Activated CD4-positive, alpha-beta T cell treated with anti-CD3 and anti-CD28 coated beads, Interleukin-2, amount 10 ng/mL, durations not matched to agents 24 days and 14 days (primary cell): ENCODE measurements at regions not wholly inside any gene's neighbourhood (a gene's known extent, or its start where the extent isn't known, plus 50 kb on each side); places are given as distances from the start of the nearest gene placed in this dataset.

ENCODE experiments used
- DNase-seq: peaks from one replicate; pipeline ENCODE4 v3.0.0; 2022
- H3K27ac Mint-ChIP-seq: one replicate; pipeline ENCODE4 v1.8.0; 2022; ENCODE audit warnings: mild to moderate bottlenecking, mixed read lengths
- H3K27me3 Mint-ChIP-seq: one replicate; pipeline ENCODE4 v1.8.0; 2022; ENCODE audit warnings: mixed read lengths
- H3K36me3 Mint-ChIP-seq: one replicate; pipeline ENCODE4 v1.8.0; 2022; ENCODE audit warnings: low read depth, mild to moderate bottlenecking, mixed read lengths
- H3K4me1 Mint-ChIP-seq: one replicate; pipeline ENCODE4 v1.8.0; 2021; ENCODE audit warnings: mixed read lengths
- H3K4me3 Mint-ChIP-seq: one replicate; pipeline ENCODE4 v1.8.0; 2022; ENCODE audit warnings: mild to moderate bottlenecking, moderate library complexity, mixed read lengths
- H3K9me3 Mint-ChIP-seq: one replicate; pipeline ENCODE4 v1.8.0; 2021; ENCODE audit warnings: mixed read lengths
- intact Hi-C: fragments of 100-400 bp; cut with micrococcal nuclease; formaldehyde crosslinking; loops from one replicate; pipeline ENCODE4 v1.15.1; 2023

DNA sequence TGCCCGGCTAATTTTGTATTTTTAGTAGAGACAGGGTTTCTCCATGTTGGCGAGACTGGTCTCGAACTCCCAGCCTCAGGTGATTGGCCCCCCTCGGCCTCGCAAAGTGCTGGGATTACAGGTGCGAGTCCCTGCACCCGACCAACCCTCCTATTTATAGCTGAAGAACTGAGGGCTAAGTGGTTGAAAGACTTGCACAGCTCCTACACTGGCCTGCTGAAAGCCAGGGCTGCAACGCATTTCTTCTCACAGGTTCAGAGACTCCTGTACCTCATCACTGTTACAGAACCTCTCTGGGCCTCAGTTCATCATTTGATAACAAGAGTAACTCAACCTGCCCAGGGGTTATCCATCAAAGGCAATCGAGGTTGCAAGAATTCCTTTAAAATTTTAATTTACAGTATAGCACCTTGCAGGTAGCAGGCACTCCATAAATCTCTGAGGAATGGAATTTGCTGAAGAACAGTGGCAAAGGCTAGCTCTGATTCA, 626.5 kb upstream of the TBL1XR1 start:
- Mint-ChIP-seq H3K27ac (no peak overlapping the region), H3K9me3 (no peaks in the 10 kb centered on the region), H3K4me1 (peaks cover 9% of the 10 kb centered on the region), H3K36me3 (no peaks in the 10 kb centered on the region), H3K4me3 (no peak overlapping the region), H3K27me3 (no peaks in the 10 kb centered on the region)
- intact Hi-C loops, result no loop called here
- DNase-seq, result no peak

DNA sequence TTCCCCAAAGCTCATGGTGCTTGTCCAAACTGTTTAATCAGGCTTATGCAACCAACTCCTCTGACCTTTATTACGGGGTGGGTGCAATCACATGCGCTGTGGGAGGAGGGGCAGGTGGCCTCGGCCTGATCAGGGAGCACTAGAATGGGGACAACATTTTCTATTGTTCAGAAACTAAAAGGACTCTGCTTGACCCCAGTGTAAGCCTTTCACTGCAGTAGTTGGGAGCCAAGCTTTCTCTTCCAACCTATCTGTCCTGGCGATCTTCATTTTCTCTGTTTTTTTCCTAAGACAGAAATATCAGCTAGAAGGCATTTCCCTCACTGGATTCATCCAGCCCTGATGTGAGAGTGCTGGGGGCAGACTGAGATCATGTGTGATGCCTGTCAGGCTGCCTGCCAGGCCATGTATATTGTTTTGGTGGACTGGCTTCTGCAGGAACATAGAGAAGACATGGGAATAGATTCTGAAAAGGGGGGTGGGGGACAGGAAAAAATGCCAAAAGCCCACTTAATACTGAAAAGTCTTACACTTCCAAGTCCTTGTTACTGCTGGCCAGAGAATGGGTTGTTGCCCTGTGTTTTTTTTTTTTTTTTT, 627.0 kb upstream of the TBL1XR1 start:
- Mint-ChIP-seq H3K4me3 (no peak overlapping the region), H3K36me3 (no peaks in the 10 kb centered on the region), H3K9me3 (no peaks in the 10 kb centered on the region), H3K27ac (no peak overlapping the region), H3K4me1 (peaks cover 9% of the 10 kb centered on the region), H3K27me3 (no peaks in the 10 kb centered on the region)
- intact Hi-C loops, result no loop called here
- no peak for DNase-seq

- intact Hi-C loops, result no loop called here
- DNase-seq, result no peak
- H3K27ac Mint-ChIP-seq, result no peak overlapping the region
- no peaks in the 10 kb centered on the region for H3K27me3 Mint-ChIP-seq
- H3K9me3 Mint-ChIP-seq, result no peaks in the 10 kb centered on the region
- H3K4me1 Mint-ChIP-seq, result peaks cover 9% of the 10 kb centered on the region
- H3K36me3 Mint-ChIP-seq, result no peaks in the 10 kb centered on the region
- no peak overlapping the region for H3K4me3 Mint-ChIP-seq
Observed at GRCh38 chr3:177824841-177825240, 627.6 kb upstream of the TBL1XR1 start.

DNA sequence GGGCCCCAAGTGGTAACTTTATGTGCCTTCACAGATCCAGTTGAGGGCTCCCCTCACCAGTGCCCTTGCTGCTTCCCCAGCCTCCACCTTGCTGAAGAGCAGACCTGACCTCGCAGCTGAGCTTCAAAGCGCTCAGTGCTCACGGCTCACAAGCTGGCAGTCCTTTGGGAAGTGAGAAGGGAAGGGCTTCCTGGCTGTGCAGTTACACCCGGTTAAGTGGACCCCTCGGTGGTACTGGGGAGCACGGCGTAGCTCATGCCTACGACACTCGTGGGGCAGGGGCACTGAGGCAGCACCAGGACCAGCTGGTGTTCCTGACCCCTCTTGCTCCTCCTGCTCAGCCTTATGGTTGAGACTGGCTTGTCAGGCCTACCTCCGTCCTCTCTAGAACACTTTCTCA, 629.0 kb upstream of the TBL1XR1 start:
- H3K4me3 Mint-ChIP-seq, result no peak overlapping the region
- H3K36me3 Mint-ChIP-seq, result no peaks in the 10 kb centered on the region
- H3K4me1 Mint-ChIP-seq, result no peaks in the 10 kb centered on the region
- intact Hi-C loops, result no loop called here
- H3K9me3 Mint-ChIP-seq, result no peaks in the 10 kb centered on the region
- no peaks in the 10 kb centered on the region for H3K27me3 Mint-ChIP-seq
- no peak overlapping the region for H3K27ac Mint-ChIP-seq
- DNase-seq, result no peak

DNA sequence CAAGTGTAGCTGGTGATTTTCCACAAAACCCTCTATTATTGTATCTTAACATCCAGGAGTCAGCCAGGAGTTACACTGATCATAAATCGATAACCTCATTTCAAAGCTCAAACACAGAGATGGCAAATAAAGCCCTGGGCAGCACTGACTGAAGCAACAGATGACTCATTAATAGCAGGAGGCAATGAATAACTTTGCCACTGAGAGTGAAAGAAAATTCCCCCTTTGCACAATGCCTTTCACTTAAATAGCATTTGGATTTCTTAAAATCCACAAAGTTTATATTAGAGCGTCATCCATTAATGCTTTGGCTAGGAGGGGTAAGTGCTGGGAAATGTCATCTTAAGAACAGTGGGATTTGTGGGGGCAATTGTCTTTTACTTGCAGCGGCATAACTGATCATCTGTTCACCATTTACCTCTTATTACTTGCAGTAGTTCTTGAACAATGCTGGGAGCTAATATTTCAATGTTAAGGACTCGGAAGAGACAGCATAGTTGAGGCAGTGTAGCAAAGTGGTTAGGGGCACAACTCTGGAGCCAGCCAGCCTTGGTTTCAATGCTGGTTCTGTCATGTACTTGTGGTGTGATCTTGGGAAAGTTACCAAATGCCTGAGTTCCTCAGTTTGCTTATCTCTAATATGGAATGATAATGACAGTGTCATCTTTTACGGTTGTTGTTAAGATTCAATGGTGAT, 630.4 kb upstream of the TBL1XR1 start:
- Mint-ChIP-seq H3K4me1 (no peaks in the 10 kb centered on the region), H3K9me3 (no peaks in the 10 kb centered on the region), H3K4me3 (no peak overlapping the region), H3K27ac (no peak overlapping the region), H3K27me3 (no peaks in the 10 kb centered on the region), H3K36me3 (no peaks in the 10 kb centered on the region)
- DNase-seq, result no peak
- intact Hi-C loops, result no loop called here

- no peaks in the 10 kb centered on the region for H3K4me1 Mint-ChIP-seq
- intact Hi-C loops, result no loop called here
- H3K4me3 Mint-ChIP-seq, result no peak overlapping the region
- no peak overlapping the region for H3K27ac Mint-ChIP-seq
- H3K36me3 Mint-ChIP-seq, result no peaks in the 10 kb centered on the region
- H3K27me3 Mint-ChIP-seq, result no peaks in the 10 kb centered on the region
- no peaks in the 10 kb centered on the region for H3K9me3 Mint-ChIP-seq
- no peak for DNase-seq
Observed at GRCh38 chr3:177828208-177828565, 630.9 kb upstream of the TBL1XR1 start.

- intact Hi-C loops, result no loop called here
- DNase-seq, result no peak
- Mint-ChIP-seq H3K27ac (no peak overlapping the region), H3K4me3 (no peak overlapping the region), H3K36me3 (no peaks in the 10 kb centered on the region), H3K9me3 (no peaks in the 10 kb centered on the region), H3K27me3 (no peaks in the 10 kb centered on the region), H3K4me1 (no peaks in the 10 kb centered on the region)
Observed at GRCh38 chr3:177830411-177830849, 633.1 kb upstream of the TBL1XR1 start.

DNA sequence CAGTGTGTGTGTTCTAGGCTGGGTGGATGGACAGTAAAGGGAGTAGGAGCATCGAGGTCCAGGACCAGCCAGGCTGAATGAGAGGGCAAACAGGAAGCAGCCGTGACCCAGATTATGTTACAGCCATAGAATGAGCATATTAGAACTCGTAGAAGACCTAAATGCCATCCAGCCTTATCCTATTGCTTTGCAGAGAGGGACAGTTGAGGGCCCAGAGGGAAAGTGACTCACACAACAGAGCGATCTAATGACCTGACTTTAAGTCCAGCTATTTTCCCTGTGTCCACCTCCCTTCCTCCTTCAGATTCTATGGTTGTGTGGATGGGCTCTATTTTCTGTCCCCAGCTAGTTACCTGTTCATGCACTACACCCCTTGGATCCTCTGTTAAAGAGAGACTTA, 634.1 kb upstream of the TBL1XR1 start:
- no peak overlapping the region for H3K27ac Mint-ChIP-seq
- no peak overlapping the region for H3K4me3 Mint-ChIP-seq
- intact Hi-C loops, result no loop called here
- no peaks in the 10 kb centered on the region for H3K9me3 Mint-ChIP-seq
- no peaks in the 10 kb centered on the region for H3K27me3 Mint-ChIP-seq
- no peak for DNase-seq
- no peaks in the 10 kb centered on the region for H3K36me3 Mint-ChIP-seq
- H3K4me1 Mint-ChIP-seq, result no peaks in the 10 kb centered on the region

GRCh38 chr3:177832880-177833279, 635.6 kb upstream of the TBL1XR1 start:
- no peak overlapping the region for H3K27ac Mint-ChIP-seq

DNA sequence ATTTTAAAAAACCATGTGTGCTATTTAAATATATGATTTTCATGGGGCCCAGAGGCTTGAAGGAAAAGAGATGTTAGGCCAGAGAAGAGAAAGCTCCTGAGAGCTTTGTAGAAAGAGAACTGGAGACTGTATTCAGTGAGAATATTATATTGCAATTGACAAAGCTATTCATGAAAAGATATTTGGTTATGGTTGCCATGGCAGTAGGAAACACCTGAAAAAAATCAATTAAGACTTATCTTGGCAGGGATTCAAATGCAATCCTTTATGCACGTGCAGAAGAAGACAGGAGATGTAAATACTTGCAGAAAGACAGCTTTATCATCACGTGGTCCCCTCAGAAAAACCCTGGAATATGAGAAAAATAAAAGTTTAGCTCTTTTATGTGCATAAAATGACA, 636.0 kb upstream of the TBL1XR1 start:
- no peak overlapping the region for H3K4me3 Mint-ChIP-seq
- intact Hi-C loops, result no loop called here
- H3K9me3 Mint-ChIP-seq, result no peaks in the 10 kb centered on the region
- H3K4me1 Mint-ChIP-seq, result no peaks in the 10 kb centered on the region
- no peaks in the 10 kb centered on the region for H3K36me3 Mint-ChIP-seq
- H3K27me3 Mint-ChIP-seq, result no peaks in the 10 kb centered on the region
- DNase-seq, result no peak
- no peak overlapping the region for H3K27ac Mint-ChIP-seq

More at GRCh38 chr3:177832880-177833279, 635.6 kb upstream of the TBL1XR1 start:
- Mint-ChIP-seq H3K36me3 (no peaks in the 10 kb centered on the region), H3K4me1 (no peaks in the 10 kb centered on the region), H3K9me3 (no peaks in the 10 kb centered on the region), H3K4me3 (no peak overlapping the region), H3K27me3 (no peaks in the 10 kb centered on the region)
- DNase-seq, result no peak
- intact Hi-C loops, result no loop called here

GRCh38 chr3:177835008-177835407, 637.7 kb upstream of the TBL1XR1 start:
- H3K27ac Mint-ChIP-seq, result no peak overlapping the region
- no peaks in the 10 kb centered on the region for H3K9me3 Mint-ChIP-seq
- H3K36me3 Mint-ChIP-seq, result no peaks in the 10 kb centered on the region
- no peaks in the 10 kb centered on the region for H3K4me1 Mint-ChIP-seq
- intact Hi-C loops, result no loop called here
- no peaks in the 10 kb centered on the region for H3K27me3 Mint-ChIP-seq
- H3K4me3 Mint-ChIP-seq, result no peak overlapping the region
- no peak for DNase-seq

GRCh38 chr3:177835917-177836316, 638.6 kb upstream of the TBL1XR1 start:
- intact Hi-C loops, result no loop called here
- DNase-seq, result no peak
- no peaks in the 10 kb centered on the region for H3K27me3 Mint-ChIP-seq
- no peaks in the 10 kb centered on the region for H3K9me3 Mint-ChIP-seq
- H3K27ac Mint-ChIP-seq, result no peak overlapping the region
- H3K36me3 Mint-ChIP-seq, result no peaks in the 10 kb centered on the region
- H3K4me3 Mint-ChIP-seq, result no peak overlapping the region
- H3K4me1 Mint-ChIP-seq, result no peaks in the 10 kb centered on the region

GRCh38 chr3:177836671-177837070, 639.4 kb upstream of the TBL1XR1 start:
- intact Hi-C loops, result no loop called here

DNA sequence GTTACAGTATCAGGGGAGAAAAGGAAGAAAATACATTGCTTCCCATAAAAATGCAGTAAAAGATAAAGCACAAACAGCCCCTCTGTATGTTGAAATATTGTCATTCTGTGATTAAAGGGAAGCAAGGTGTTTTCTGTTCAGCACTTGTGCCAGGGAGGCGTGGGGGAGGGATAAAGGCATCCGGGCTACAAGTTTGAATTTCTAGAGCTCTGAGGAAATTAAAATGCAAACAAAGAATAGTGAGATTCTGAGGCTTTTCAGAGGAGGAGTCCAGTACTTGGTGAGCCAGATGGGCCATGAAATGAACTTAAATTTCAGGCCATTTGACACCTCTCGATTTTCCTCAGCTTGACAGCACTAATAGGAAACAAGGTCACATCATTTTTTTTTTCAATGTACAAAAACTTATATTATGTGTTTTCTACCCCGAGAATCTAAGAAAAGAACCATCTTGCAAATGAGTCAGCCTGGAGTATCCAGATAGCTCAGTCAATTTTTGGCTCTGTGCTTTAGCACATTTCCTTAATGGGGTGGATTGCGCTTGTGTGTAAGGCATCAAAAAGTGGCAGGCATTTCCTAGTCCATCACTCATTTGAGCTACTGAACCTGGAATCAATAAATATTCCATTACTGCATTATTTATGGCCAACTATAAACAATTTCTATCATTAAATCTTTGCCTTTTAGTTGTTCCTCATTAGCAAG, 640.8 kb upstream of the TBL1XR1 start:
- no peak overlapping the region for H3K4me3 Mint-ChIP-seq
- DNase-seq, result peak; percentile 11
- no peaks in the 10 kb centered on the region for H3K4me1 Mint-ChIP-seq
- H3K27ac Mint-ChIP-seq, result no peak overlapping the region
- no peaks in the 10 kb centered on the region for H3K36me3 Mint-ChIP-seq
- intact Hi-C loops, result no loop called here
- H3K27me3 Mint-ChIP-seq, result no peaks in the 10 kb centered on the region
- H3K9me3 Mint-ChIP-seq, result no peaks in the 10 kb centered on the region

More at GRCh38 chr3:177836671-177837070, 639.4 kb upstream of the TBL1XR1 start:
- no peaks in the 10 kb centered on the region for H3K9me3 Mint-ChIP-seq
- H3K36me3 Mint-ChIP-seq, result no peaks in the 10 kb centered on the region
- no peaks in the 10 kb centered on the region for H3K27me3 Mint-ChIP-seq
- no peak overlapping the region for H3K4me3 Mint-ChIP-seq
- H3K4me1 Mint-ChIP-seq, result no peaks in the 10 kb centered on the region
- DNase-seq, result no peak
- no peak overlapping the region for H3K27ac Mint-ChIP-seq
